GM06990 (cell line): ENCODE measurements at regions not wholly inside any gene's neighbourhood (a gene's known extent, or its start where the extent isn't known, plus 50 kb on each side); places are given as distances from the start of the nearest gene placed in this dataset.

Source experiments
- DNase-seq: peaks from one replicate; pipeline ENCODE4 v3.0.0-alpha.2; 2011; ENCODE audit not compliant: insufficient read length; ENCODE audit errors: extremely low read depth
- H3K27me3 ChIP-seq: replicated peaks from 2 replicates; pipeline ENCODE4 v1.6.0; 2011; ENCODE audit warnings: low read length; ENCODE audit not compliant: control insufficient read depth, insufficient read depth
- H3K36me3 ChIP-seq: 2 replicates; pipeline ENCODE4 v1.5.1; 2011; ENCODE audit warnings: low read length; ENCODE audit not compliant: control insufficient read depth, insufficient read depth
- H3K4me3 ChIP-seq: replicated peaks from 2 replicates; pipeline ENCODE4 v1.5.1; 2011; ENCODE audit warnings: low read depth, mild to moderate bottlenecking, control low read depth, low read length
- CTCF ChIP-seq: IDR thresholded peaks from 2 replicates; pipeline ENCODE4 v1.5.1; 2011; ENCODE audit warnings: low read length, control low read depth, mild to moderate bottlenecking, inconsistent platforms; ENCODE audit not compliant: insufficient read depth, poor library complexity, severe bottlenecking

DNA sequence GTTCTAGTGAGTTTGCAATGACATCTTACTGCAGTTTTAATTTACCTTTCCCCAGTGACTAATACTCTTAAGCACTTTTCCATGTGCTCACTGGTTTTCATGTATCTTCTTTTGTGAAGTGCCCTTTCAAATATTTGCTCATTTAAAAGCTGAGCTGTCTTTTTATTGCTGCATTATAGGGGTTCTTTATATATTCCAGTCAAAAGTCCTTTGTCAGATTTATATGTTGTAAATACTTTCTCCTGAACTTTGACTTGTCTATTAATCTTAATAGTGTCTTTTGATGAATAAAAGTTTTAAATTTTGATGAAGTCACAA is 50.2 kb upstream of the ELOVL5 start:
- H3K4me3 ChIP-seq: no peak overlapping the region
- no peak for TF ChIP-seq CTCF
- no peaks in the 10 kb centered on the region; the same call in 1 of the 2 replicates for H3K27me3 ChIP-seq
- H3K36me3 ChIP-seq: no peaks in the 10 kb centered on the region
- DNase-seq: no peak

GRCh38 chr6:53398247-53399026 is 49.7 kb upstream of the ELOVL5 start:
- no peak overlapping the region for H3K4me3 ChIP-seq
- no peaks in the 10 kb centered on the region; the same call in 1 of the 2 replicates for H3K27me3 ChIP-seq
- no peak for DNase-seq
- no peak for TF ChIP-seq CTCF
- no peaks in the 10 kb centered on the region for H3K36me3 ChIP-seq
